KMS-11 (cell line): ENCODE measurements at regions not wholly inside any gene's neighbourhood (a gene's known extent, or its start where the extent isn't known, plus 50 kb on each side); places are given as distances from the start of the nearest gene placed in this dataset.

ENCODE experiments used
- H2AFZ ChIP-seq: fragments of 200-600 bp; sonication (generic); 2 replicates; pipeline ENCODE4 v1.6.1; 2016; ENCODE audit warnings: antibody characterized with exemption, mixed run types, low read depth
- H3K27ac ChIP-seq: fragments of 200-600 bp; sonication (generic); 2 replicates; pipeline ENCODE4 v1.6.1; 2016; ENCODE audit warnings: mild to moderate bottlenecking, mixed run types
- H3K27me3 ChIP-seq: fragments of 200-600 bp; sonication (generic); 2 replicates; pipeline ENCODE4 v1.6.1; 2017; ENCODE audit warnings: mild to moderate bottlenecking, low read depth, mixed run types, moderate library complexity; ENCODE audit not compliant: insufficient read depth
- H3K36me3 ChIP-seq: fragments of 200-600 bp; sonication (generic); 2 replicates; pipeline ENCODE4 v1.6.1; 2017; ENCODE audit warnings: mild to moderate bottlenecking, mixed run types; ENCODE audit not compliant: insufficient read depth
- H3K4me1 ChIP-seq: fragments of 200-600 bp; sonication (generic); 2 replicates; pipeline ENCODE4 v1.6.1; 2016; ENCODE audit warnings: mild to moderate bottlenecking, low read depth, mixed run types; ENCODE audit not compliant: poor library complexity, severe bottlenecking
- H3K4me2 ChIP-seq: fragments of 200-600 bp; sonication (generic); 2 replicates; pipeline ENCODE4 v1.7.0; 2016; ENCODE audit warnings: mild to moderate bottlenecking, mixed run types
- H3K4me3 ChIP-seq: fragments of 200-600 bp; sonication (generic); IDR thresholded peaks from 2 replicates; pipeline ENCODE4 v1.6.1; 2017; ENCODE audit warnings: low read depth, low read length, mixed read lengths; ENCODE audit not compliant: insufficient read depth
- H3K79me2 ChIP-seq: fragments of 200-600 bp; sonication (generic); 2 replicates; pipeline ENCODE4 v1.6.1; 2016; ENCODE audit warnings: low read depth, mixed run types; ENCODE audit not compliant: insufficient read depth
- H3K9ac ChIP-seq: fragments of 200-600 bp; sonication (generic); 2 replicates; pipeline ENCODE4 v1.6.1; 2016; ENCODE audit warnings: mild to moderate bottlenecking, mixed run types
- H4K20me1 ChIP-seq: fragments of 200-600 bp; sonication (generic); 2 replicates; pipeline ENCODE4 v1.6.1; 2016; ENCODE audit warnings: mild to moderate bottlenecking, mixed run types; ENCODE audit not compliant: insufficient read depth
- CTCF ChIP-seq: fragments of 200-600 bp; sonication (generic); conservative IDR thresholded peaks from 2 replicates; pipeline ENCODE4 v1.6.1; 2017; ENCODE audit warnings: low read depth, mild to moderate bottlenecking, antibody characterized with exemption, low read length, moderate library complexity, mixed read lengths

- no peaks in the 10 kb centered on the region for H3K36me3 ChIP-seq
- H3K4me2 ChIP-seq, result no peak overlapping the region
- TF ChIP-seq CTCF, result no peak
- 0 out of 2 replicates have a peak, but pooled peaks cover 4% of the 10 kb centered on the region for H3K27me3 ChIP-seq
- no peaks in the 10 kb centered on the region for H4K20me1 ChIP-seq
- no peak overlapping the region for H3K9ac ChIP-seq
- no peaks in the 10 kb centered on the region for H3K79me2 ChIP-seq
- no peak overlapping the region for H3K4me3 ChIP-seq
- H2AFZ ChIP-seq, result no peak overlapping the region
- peaks cover 22% of the 10 kb centered on the region for H3K4me1 ChIP-seq
- no peak overlapping the region for H3K27ac ChIP-seq
Measured at GRCh38 chr7:28347475-28348318, 64.6 kb upstream of the CREB5 start.

- Histone ChIP-seq H3K4me2 (no peak overlapping the region), H3K4me3 (no peak overlapping the region), H3K27me3 (0 out of 2 replicates have a peak, but pooled peaks cover 4% of the 10 kb centered on the region), H3K9ac (no peak overlapping the region), H3K36me3 (no peaks in the 10 kb centered on the region), H2AFZ (no peak overlapping the region), H3K27ac (no peak overlapping the region), H3K79me2 (no peaks in the 10 kb centered on the region), H4K20me1 (no peaks in the 10 kb centered on the region), H3K4me1 (peaks cover 22% of the 10 kb centered on the region)
- no peak for TF ChIP-seq CTCF
Measured at GRCh38 chr7:28348636-28349035, 63.7 kb upstream of the CREB5 start.

GRCh38 chr7:28349637-28350036 lies 62.7 kb upstream of the CREB5 start:
- Histone ChIP-seq H3K27ac (no peak overlapping the region), H3K36me3 (no peaks in the 10 kb centered on the region), H3K4me3 (no peak overlapping the region), H4K20me1 (no peaks in the 10 kb centered on the region), H3K79me2 (no peaks in the 10 kb centered on the region), H3K27me3 (0 out of 2 replicates have a peak, but pooled peaks cover 4% of the 10 kb centered on the region), H3K4me2 (no peak overlapping the region), H2AFZ (no peak overlapping the region), H3K4me1 (peaks cover 20% of the 10 kb centered on the region), H3K9ac (no peak overlapping the region)
- no peak for TF ChIP-seq CTCF

GRCh38 chr7:28350662-28351061 lies 61.7 kb upstream of the CREB5 start:
- Histone ChIP-seq H3K27me3 (peaks cover 2% of the 10 kb centered on the region; the same call in 1 of the 2 replicates), H3K4me2 (no peak overlapping the region), H3K4me3 (no peak overlapping the region), H3K36me3 (no peaks in the 10 kb centered on the region), H3K9ac (no peak overlapping the region), H3K4me1 (peaks cover 17% of the 10 kb centered on the region), H3K27ac (no peak overlapping the region), H2AFZ (no peak overlapping the region), H3K79me2 (no peaks in the 10 kb centered on the region), H4K20me1 (no peaks in the 10 kb centered on the region)
- TF ChIP-seq CTCF, result no peak
